BJ (cell line): ENCODE measurements at regions not wholly inside any gene's neighbourhood (a gene's known extent, or its start where the extent isn't known, plus 50 kb on each side); places are given as distances from the start of the nearest gene placed in this dataset.

Source experiments
- CTCF ChIA-PET: fragments of 350-600 bp; formaldehyde crosslinking; extraction: SDS; loops from one replicate; lab custom pipeline; 2021; ENCODE audit warnings: antibody characterized with exemption, inconsistent platforms; lab: Yijun Ruan, JAX
- POLR2A ChIA-PET: fragments of 300-600 bp; sonication (Branson Sonifier 250); formaldehyde crosslinking; extraction: SDS; loops from one replicate; lab custom pipeline; 2021; ENCODE audit warnings: antibody characterized with exemption; lab: Charles Lee
- DNase-seq: peaks from one replicate; pipeline ENCODE4 v3.0.0-alpha.2; 2011; ENCODE audit warnings: low read depth
- H3K27me3 ChIP-seq: 2 replicates; pipeline ENCODE4 v1.6.0; 2011; ENCODE audit warnings: low read length; ENCODE audit not compliant: control insufficient read depth, insufficient read depth
- H3K36me3 ChIP-seq: 2 replicates; pipeline ENCODE4 v1.5.1; 2011; ENCODE audit warnings: low read length; ENCODE audit not compliant: control insufficient read depth, insufficient read depth
- H3K4me3 ChIP-seq: 2 replicates; pipeline ENCODE4 v1.5.1; 2011; ENCODE audit warnings: low read depth, mild to moderate bottlenecking, control low read depth, low read length
- TF ChIP-seq, protein P1 (sequence below): IDR thresholded peaks from 2 replicates; pipeline ENCODE4 v1.5.1; 2011; ENCODE audit warnings: low read depth, mild to moderate bottlenecking, control low read depth, inconsistent platforms, low read length, moderate library complexity; ENCODE audit not compliant: insufficient read depth

DNA sequence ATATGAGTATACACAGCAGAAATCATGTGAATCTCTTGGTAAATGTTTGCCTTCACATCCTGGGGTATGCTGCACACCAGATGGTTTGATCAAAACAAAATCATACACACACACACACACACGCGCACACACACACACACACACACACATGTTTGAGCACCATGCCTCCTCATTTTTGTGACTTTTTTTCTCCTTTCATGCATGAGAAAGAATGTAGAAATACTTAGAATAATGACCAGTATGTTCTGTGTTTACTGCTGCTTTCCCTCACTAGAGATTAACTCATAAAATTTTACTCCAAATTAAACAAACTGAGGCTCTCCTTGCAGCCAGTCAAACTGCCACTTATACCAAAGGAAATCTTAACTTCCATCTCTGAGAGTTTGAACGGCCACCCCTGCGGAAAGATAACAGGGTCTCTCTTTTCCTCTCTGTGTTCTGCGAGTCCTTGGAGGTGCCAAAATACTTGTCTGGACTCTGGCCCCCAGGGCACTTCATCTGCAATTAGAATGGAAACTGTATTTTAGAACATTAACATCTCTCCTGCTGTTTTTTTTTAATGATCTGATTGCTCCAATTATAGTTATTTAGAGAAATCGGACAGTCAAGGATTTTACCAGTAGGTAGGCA lies 320.8 kb upstream of the NFE2L3 start:
- no peak for DNase-seq
- POLR2A ChIA-PET: no interaction called here
- CTCF ChIA-PET: no interaction called here
- H3K4me3 ChIP-seq: no peak overlapping the region
- H3K27me3 ChIP-seq: no peaks in the 10 kb centered on the region
- H3K36me3 ChIP-seq: no peaks in the 10 kb centered on the region
- TF ChIP-seq, protein P1, sequence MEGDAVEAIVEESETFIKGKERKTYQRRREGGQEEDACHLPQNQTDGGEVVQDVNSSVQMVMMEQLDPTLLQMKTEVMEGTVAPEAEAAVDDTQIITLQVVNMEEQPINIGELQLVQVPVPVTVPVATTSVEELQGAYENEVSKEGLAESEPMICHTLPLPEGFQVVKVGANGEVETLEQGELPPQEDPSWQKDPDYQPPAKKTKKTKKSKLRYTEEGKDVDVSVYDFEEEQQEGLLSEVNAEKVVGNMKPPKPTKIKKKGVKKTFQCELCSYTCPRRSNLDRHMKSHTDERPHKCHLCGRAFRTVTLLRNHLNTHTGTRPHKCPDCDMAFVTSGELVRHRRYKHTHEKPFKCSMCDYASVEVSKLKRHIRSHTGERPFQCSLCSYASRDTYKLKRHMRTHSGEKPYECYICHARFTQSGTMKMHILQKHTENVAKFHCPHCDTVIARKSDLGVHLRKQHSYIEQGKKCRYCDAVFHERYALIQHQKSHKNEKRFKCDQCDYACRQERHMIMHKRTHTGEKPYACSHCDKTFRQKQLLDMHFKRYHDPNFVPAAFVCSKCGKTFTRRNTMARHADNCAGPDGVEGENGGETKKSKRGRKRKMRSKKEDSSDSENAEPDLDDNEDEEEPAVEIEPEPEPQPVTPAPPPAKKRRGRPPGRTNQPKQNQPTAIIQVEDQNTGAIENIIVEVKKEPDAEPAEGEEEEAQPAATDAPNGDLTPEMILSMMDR: no peak

DNA sequence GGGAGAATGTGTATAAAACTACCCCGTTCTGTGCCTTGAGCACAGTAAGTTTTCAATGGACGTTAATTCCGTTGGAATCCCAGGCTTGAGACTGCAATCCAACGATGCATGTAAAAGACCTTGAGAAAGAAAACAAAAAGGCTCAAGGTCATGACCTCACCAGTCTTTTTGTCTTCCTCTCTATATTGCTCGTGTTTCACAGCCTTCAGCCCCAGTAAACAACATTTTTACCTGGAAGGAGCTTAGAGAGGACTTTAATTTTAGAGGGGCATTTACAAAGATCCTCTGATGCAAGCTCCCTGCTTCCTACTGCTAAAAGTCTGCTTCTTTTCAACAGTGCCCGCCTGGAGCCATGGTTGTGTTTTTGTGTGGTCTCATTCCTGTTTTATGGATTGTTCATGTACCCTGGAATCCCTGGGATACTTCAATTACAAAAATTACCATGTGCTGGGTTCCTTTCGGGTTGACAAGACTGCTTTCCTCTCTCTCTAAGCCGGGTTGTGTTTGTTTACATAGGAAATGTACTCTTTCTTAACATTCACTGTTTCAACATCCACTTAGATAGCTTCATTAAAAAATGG lies 320.1 kb upstream of the NFE2L3 start:
- Histone ChIP-seq H3K36me3 (no peaks in the 10 kb centered on the region), H3K27me3 (no peaks in the 10 kb centered on the region), H3K4me3 (no peak overlapping the region)
- DNase-seq: no peak
- CTCF ChIA-PET: interaction anchor here (0.7 to 1.8 kb wide), 3 partner anchors 15 to 270 kb away, joined by 3 to 5 read pairs (median 4); no protein-coding TSS in a partner anchor
- TF ChIP-seq, protein P1: no peak
- POLR2A ChIA-PET: interaction anchor here (0.7 kb wide), 1 partner anchor 33 kb away, joined by 4 read pairs; no protein-coding TSS in a partner anchor

- Histone ChIP-seq H3K4me3 (no peak overlapping the region), H3K36me3 (no peaks in the 10 kb centered on the region), H3K27me3 (no peaks in the 10 kb centered on the region)
- no peak for DNase-seq
- CTCF ChIA-PET: interaction anchor here (0.7 to 1.8 kb wide), 4 partner anchors 11 to 270 kb away, joined by 3 to 5 read pairs (median 4); no protein-coding TSS in a partner anchor
- POLR2A ChIA-PET: interaction anchor here (0.7 kb wide), 1 partner anchor 33 kb away, joined by 4 read pairs; no protein-coding TSS in a partner anchor
- TF ChIP-seq, protein P1: no peak
Measured at GRCh38 chr7:25832456-25832855, 319.5 kb upstream of the NFE2L3 start.

- no peak for DNase-seq
- ChIA-PET CTCF (interaction anchor here (1.6 to 1.8 kb wide), 2 partner anchors 10 to 14 kb away, joined by 3 to 5 read pairs; no protein-coding TSS in a partner anchor), POLR2A (no interaction called here)
- TF ChIP-seq, protein P1: no peak
- no peak overlapping the region for H3K4me3 ChIP-seq
- no peaks in the 10 kb centered on the region for H3K27me3 ChIP-seq
- H3K36me3 ChIP-seq: no peaks in the 10 kb centered on the region
Measured at GRCh38 chr7:25832929-25833328, 319.1 kb upstream of the NFE2L3 start.

DNA sequence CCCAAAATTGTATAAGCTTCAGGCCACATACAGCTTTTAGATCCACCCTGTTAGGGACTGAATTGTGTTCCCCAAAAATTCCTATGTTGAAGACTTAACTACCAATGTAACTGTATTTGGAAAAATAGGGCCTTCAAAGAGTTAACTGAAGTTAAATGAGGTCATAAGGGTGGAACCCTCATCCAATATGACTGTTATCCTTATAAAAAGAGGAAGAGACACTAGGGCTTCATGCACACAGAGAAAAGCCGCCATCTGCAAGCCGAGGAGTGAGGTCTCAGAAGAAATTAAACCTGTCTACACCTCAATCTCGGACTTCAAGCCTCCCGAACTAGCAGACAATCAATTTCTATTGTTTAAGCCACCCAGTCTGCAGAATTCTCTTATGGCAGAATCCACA lies 317.9 kb upstream of the NFE2L3 start:
- Histone ChIP-seq H3K27me3 (no peaks in the 10 kb centered on the region), H3K4me3 (no peak overlapping the region), H3K36me3 (no peaks in the 10 kb centered on the region)
- CTCF ChIA-PET: interaction anchor here (1.6 kb wide), 1 partner anchor 9 kb away, joined by 3 read pairs; no protein-coding TSS in a partner anchor
- DNase-seq: no peak
- POLR2A ChIA-PET: no interaction called here
- TF ChIP-seq, protein P1: no peak
